IMR-90 (cell line): ENCODE measurements at regions not wholly inside any gene's neighbourhood (a gene's known extent, or its start where the extent isn't known, plus 50 kb on each side); places are given as distances from the start of the nearest gene placed in this dataset.

Source experiments
- ATAC-seq: fragments of 200-7000 bp; cut with Tn5 transposase; 2 replicates; pipeline ENCODE4 v1.9.1; 2020; ENCODE audit warnings: low read depth, mild to moderate bottlenecking, moderate library complexity
- BruUV-seq: library from RNA; stranded (reverse); fragments of 400-500 nt; replicated peaks from 2 replicates; lab custom pipeline; 2021; lab: Mats Ljungman, UMichigan
- CTCF ChIA-PET: fragments of 300-600 bp; formaldehyde crosslinking; extraction: SDS; loops from one replicate; lab custom pipeline; 2021; ENCODE audit warnings: antibody characterized with exemption; lab: Yijun Ruan, JAX
- POLR2A ChIA-PET: fragments of 300-600 bp; sonication (Branson Sonifier 250); formaldehyde crosslinking; loops from one replicate; lab custom pipeline; 2022; ENCODE audit warnings: antibody characterized with exemption; ENCODE audit not compliant: unreplicated experiment; lab: Charles Lee
- DNase-seq: peaks from one replicate; pipeline ENCODE4 v3.0.0; 2013
- H2AFZ ChIP-seq: replicated peaks from 2 replicates; pipeline ENCODE3; 2013; ENCODE audit warnings: low read length, mild to moderate bottlenecking; ENCODE audit not compliant: poor library complexity
- H2AK5ac ChIP-seq: 2 replicates; pipeline ENCODE4 v1.6.1; 2013; ENCODE audit warnings: low read depth, low read length, inconsistent platforms
- H2AK9ac ChIP-seq: replicated peaks from 2 replicates; pipeline ENCODE3; 2013; ENCODE audit warnings: mild to moderate bottlenecking, low read depth, low read length, moderate library complexity; ENCODE audit not compliant: poor library complexity
- H2BK120ac ChIP-seq: 2 replicates; pipeline ENCODE4 v1.6.1; 2013; ENCODE audit warnings: low read depth, low read length, inconsistent platforms
- H2BK15ac ChIP-seq: 3 replicates; pipeline ENCODE4 v1.6.1; 2013; ENCODE audit warnings: low read depth, low read length, inconsistent platforms
- H2BK20ac ChIP-seq: 2 replicates; pipeline ENCODE4 v1.6.1; 2013; ENCODE audit warnings: low read depth, mild to moderate bottlenecking, inconsistent platforms, low read length, moderate library complexity
- H2BK5ac ChIP-seq: 2 replicates; pipeline ENCODE4 v1.6.1; 2013; ENCODE audit warnings: mild to moderate bottlenecking, low read depth, low read length, inconsistent platforms; ENCODE audit not compliant: poor library complexity, severe bottlenecking
- H3K14ac ChIP-seq: replicated peaks from 2 replicates; pipeline ENCODE4 v1.6.1; 2013; ENCODE audit warnings: low read depth, low read length, inconsistent platforms
- H3K18ac ChIP-seq: 2 replicates; pipeline ENCODE4 v1.6.1; 2013; ENCODE audit warnings: low read depth, low read length, control low read depth
- H3K23ac ChIP-seq: 2 replicates; pipeline ENCODE4 v1.6.1; 2013; ENCODE audit warnings: low read depth, low read length, inconsistent platforms
- H3K27ac ChIP-seq: 2 replicates; pipeline ENCODE4 v1.5.1; 2013; ENCODE audit warnings: mild to moderate bottlenecking, control low read depth, low read length; ENCODE audit not compliant: insufficient read depth
- H3K27me3 ChIP-seq: 2 replicates; pipeline ENCODE4 v1.6.1; 2013; ENCODE audit warnings: low read length; ENCODE audit not compliant: control insufficient read depth, insufficient read depth
- H3K36me3 ChIP-seq: 2 replicates; pipeline ENCODE4 v1.6.1; 2013; ENCODE audit warnings: low read length, mixed read lengths; ENCODE audit not compliant: control insufficient read depth, insufficient read depth
- H3K4ac ChIP-seq: 2 replicates; pipeline ENCODE4 v1.6.1; 2013; ENCODE audit warnings: low read depth, low read length, inconsistent platforms
- H3K4me1 ChIP-seq: 2 replicates; pipeline ENCODE4 v1.6.1; 2013; ENCODE audit warnings: low read length, mixed read lengths; ENCODE audit not compliant: control insufficient read depth, insufficient read depth
- H3K4me2 ChIP-seq: 2 replicates; pipeline ENCODE4 v1.6.1; 2013; ENCODE audit warnings: low read depth, mild to moderate bottlenecking, control low read depth, low read length, moderate library complexity
- H3K4me3 ChIP-seq: 2 replicates; pipeline ENCODE4 v1.5.1; 2013; ENCODE audit warnings: low read depth, mild to moderate bottlenecking, control low read depth, low read length, moderate library complexity; ENCODE audit not compliant: insufficient read depth
- H3K56ac ChIP-seq: 2 replicates; pipeline ENCODE4 v1.6.1; 2013; ENCODE audit warnings: low read length, inconsistent platforms; ENCODE audit not compliant: insufficient read depth; ENCODE audit errors: extremely low read depth
- H3K79me1 ChIP-seq, 2 experiments: 2 replicates each; pipeline ENCODE4 v1.6.1; 2013; ENCODE audit warnings: low read length in 2 of 2, inconsistent platforms in 1 of 2, low read depth in 1 of 2
- H3K9ac ChIP-seq: 2 replicates; pipeline ENCODE4 v1.6.1; 2013; ENCODE audit warnings: low read depth, low read length, control low read depth
- H3K9me1 ChIP-seq: 2 replicates; pipeline ENCODE4 v1.6.1; 2013; ENCODE audit warnings: low read length, inconsistent platforms; ENCODE audit not compliant: insufficient read depth
- H3K9me3 ChIP-seq: 2 replicates; pipeline ENCODE4 v1.6.1; 2013; ENCODE audit warnings: low read length; ENCODE audit not compliant: control insufficient read depth, insufficient read depth
- H4K20me1 ChIP-seq: 2 replicates; pipeline ENCODE4 v1.6.1; 2013; ENCODE audit warnings: low read length, inconsistent platforms; ENCODE audit not compliant: insufficient read depth
- H4K5ac ChIP-seq: 2 replicates; pipeline ENCODE4 v1.6.1; 2013; ENCODE audit warnings: mild to moderate bottlenecking, low read depth, low read length, control low read depth
- H4K8ac ChIP-seq, 2 experiments: 2 replicates each; pipeline ENCODE4 v1.6.1; 2013; ENCODE audit warnings: low read depth in 2 of 2, low read length in 2 of 2, control low read depth in 1 of 2, inconsistent platforms in 1 of 2
- H4K91ac ChIP-seq: 2 replicates; pipeline ENCODE4 v1.6.1; 2013; ENCODE audit warnings: low read depth, low read length, inconsistent platforms; ENCODE audit not compliant: insufficient read depth
- BHLHE40 ChIP-seq: fragments of 150-350 bp; IDR thresholded peaks from 2 replicates; pipeline ENCODE4 v1.6.1; 2016; ENCODE audit warnings: mild to moderate bottlenecking, low read depth, low read length
- CEBPB ChIP-seq: IDR thresholded peaks from 2 replicates; pipeline ENCODE4 v1.6.1; 2012; ENCODE audit warnings: low read depth, low read length, improper control_type of control experiment
- CHD1 ChIP-seq: IDR thresholded peaks from 2 replicates; pipeline ENCODE4 v1.6.1; 2012; ENCODE audit warnings: low read depth, low read length, improper control_type of control experiment
- FOS ChIP-seq: fragments of 150-350 bp; IDR thresholded peaks from 2 replicates; pipeline ENCODE4 v1.6.1; 2016; ENCODE audit warnings: low read depth, low read length
- MAFK ChIP-seq: IDR thresholded peaks from 2 replicates; pipeline ENCODE4 v1.6.1; 2012; ENCODE audit warnings: low read depth, low read length, improper control_type of control experiment
- MAZ ChIP-seq: IDR thresholded peaks from 2 replicates; pipeline ENCODE4 v1.6.1; 2012; ENCODE audit warnings: low read depth, mild to moderate bottlenecking, low read length, improper control_type of control experiment, moderate library complexity, borderline replicate concordance
- MXI1 ChIP-seq: IDR thresholded peaks from 2 replicates; pipeline ENCODE4 v1.6.1; 2012; ENCODE audit warnings: low read depth, mild to moderate bottlenecking, low read length, moderate library complexity, borderline replicate concordance
- NFE2L2 ChIP-seq: fragments of 150-350 bp; IDR thresholded peaks from 2 replicates; pipeline ENCODE4 v1.6.1; 2016; ENCODE audit warnings: low read depth, mild to moderate bottlenecking, low read length
- POLR2A ChIP-seq: IDR thresholded peaks from 2 replicates; pipeline ENCODE4 v1.6.1; 2012; ENCODE audit warnings: mild to moderate bottlenecking, low read depth, low read length
- RAD21 ChIP-seq: IDR thresholded peaks from 2 replicates; pipeline ENCODE4 v1.6.1; 2012; ENCODE audit warnings: low read length, improper control_type of control experiment
- RCOR1 ChIP-seq: IDR thresholded peaks from 2 replicates; pipeline ENCODE4 v1.6.1; 2012; ENCODE audit warnings: mild to moderate bottlenecking, low read length, improper control_type of control experiment; ENCODE audit not compliant: insufficient replicate concordance
- RFX5 ChIP-seq: IDR thresholded peaks from 2 replicates; pipeline ENCODE4 v1.8.0; 2012; ENCODE audit warnings: low read depth, mild to moderate bottlenecking, low read length, moderate library complexity
- SMC3 ChIP-seq: fragments of 150-350 bp; IDR thresholded peaks from 2 replicates; pipeline ENCODE4 v1.6.1; 2016; ENCODE audit warnings: low read depth, mild to moderate bottlenecking, antibody characterized with exemption, low read length, moderate library complexity
- WGBS, 2 experiments: methylation state at CpG; one replicate each; pipeline versions ENCODE4 v1.1.5 to v1.1.7; 2013; ENCODE audit warnings: missing lambda C conversion rate in 2 of 2; ENCODE audit not compliant: insufficient read length in 1 of 2; ENCODE audit errors: extremely low coverage in 2 of 2; 5-methylcytosine and 5-hydroxymethylcytosine counted together
- dilution Hi-C: fragments of 300-500 bp; cut with HindIII; formaldehyde crosslinking; loops from one replicate; pipeline ENCODE4 v1.14.3; 2018; ENCODE audit warnings: low sequenced_read_pairs; ENCODE audit not compliant: unreplicated experiment
- in situ Hi-C: fragments of 300-500 bp; cut with MboI; formaldehyde crosslinking; loops from 3 replicates; pipeline ENCODE4 v1.14.3; 2019; ENCODE audit warnings: low sequenced_read_pairs, inconsistent platforms, mixed read lengths
- intact Hi-C: fragments of 100-400 bp; cut with micrococcal nuclease; formaldehyde crosslinking; loops from 2 replicates; pipeline ENCODE4 v1.10.0; 2022
- TF ChIP-seq, protein P1 (sequence below): conservative IDR thresholded peaks from 2 replicates; pipeline ENCODE4 v1.5.1; 2012; ENCODE audit warnings: mild to moderate bottlenecking, low read depth, low read length, improper control_type of control experiment
- TF ChIP-seq, protein P2 (sequence below): fragments of 150-350 bp; IDR thresholded peaks from 2 replicates; pipeline ENCODE4 v1.6.1; 2017; ENCODE audit warnings: mild to moderate bottlenecking, antibody characterized with exemption, low read length, low read depth
- TF ChIP-seq, protein P3 (sequence below): fragments of 150-350 bp; IDR thresholded peaks from 2 replicates; pipeline ENCODE4 v1.6.1; 2016; ENCODE audit warnings: low read depth, mild to moderate bottlenecking, low read length, moderate library complexity, borderline replicate concordance

DNA sequence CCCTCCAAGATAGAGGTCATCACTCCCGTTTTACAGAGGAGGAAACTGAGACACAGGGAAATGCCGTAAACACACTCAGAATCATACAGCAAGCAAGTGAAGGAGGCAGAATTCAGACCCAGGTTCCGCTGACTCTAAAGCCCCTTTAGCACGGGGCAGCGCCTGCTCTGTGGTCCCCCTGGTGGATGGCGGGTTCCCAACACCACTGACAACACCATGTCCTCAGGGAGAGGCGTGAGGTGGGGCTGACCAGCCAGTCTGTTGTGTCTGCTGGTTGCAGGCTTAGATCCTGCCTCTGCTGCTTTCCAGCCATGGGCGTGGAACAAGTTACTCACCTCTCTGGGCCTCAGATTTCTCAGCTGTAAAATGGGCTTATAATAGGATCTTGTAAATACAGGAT is 617.3 kb downstream of the MATN1 start:
- Histone ChIP-seq H3K23ac (no peak overlapping the region), H3K27me3 (peaks cover 21% of the 10 kb centered on the region), H3K9me3 (no peaks in the 10 kb centered on the region), H2BK15ac (no peak overlapping the region), H3K4me3 (no peak overlapping the region), H3K18ac (no peak overlapping the region), H2BK5ac (no peak overlapping the region), H2BK20ac (no peak overlapping the region), H2AK9ac (no peak overlapping the region), H4K5ac (no peak overlapping the region), H4K91ac (no peak overlapping the region), H2AFZ (peak overlapping the region; percentile 26), H3K27ac (no peak overlapping the region), H3K4ac (no peak overlapping the region), H3K9me1 (no peaks in the 10 kb centered on the region), H3K14ac (no peak overlapping the region), H3K56ac (no peak overlapping the region), H3K4me2 (no peak overlapping the region), H4K20me1 (no peaks in the 10 kb centered on the region), H2AK5ac (no peak overlapping the region), H3K79me1 (no peaks in the 10 kb centered on the region), H4K8ac (no peak overlapping the region), H3K4me1 (no peaks in the 10 kb centered on the region), H3K36me3 (no peaks in the 10 kb centered on the region), H2BK120ac (no peak overlapping the region), H3K9ac (no peak overlapping the region)
- peak; percentile 74 for ATAC-seq
- in situ Hi-C loops = loop anchor here (25.0 kb wide), 1 partner anchor 594 kb away; no protein-coding TSS in a partner anchor
- no TSS peak for BruUV-seq
- dilution Hi-C loops = no loop called here
- ChIA-PET POLR2A (no interaction called here), CTCF (interaction anchor here (1.7 kb wide), 1 partner anchor 12 kb away, joined by 5 read pairs; no protein-coding TSS in a partner anchor)
- TF ChIP-seq RAD21 (peak; percentile 49), POLR2A (no peak), CHD1 (no peak), RCOR1 (no peak), BHLHE40 (no peak), CEBPB (no peak), NFE2L2 (no peak), RFX5 (no peak), MXI1 (no peak), MAFK (no peak), FOS (no peak), SMC3 (peak; percentile 52), MAZ (no peak)
- TF ChIP-seq, protein P1, sequence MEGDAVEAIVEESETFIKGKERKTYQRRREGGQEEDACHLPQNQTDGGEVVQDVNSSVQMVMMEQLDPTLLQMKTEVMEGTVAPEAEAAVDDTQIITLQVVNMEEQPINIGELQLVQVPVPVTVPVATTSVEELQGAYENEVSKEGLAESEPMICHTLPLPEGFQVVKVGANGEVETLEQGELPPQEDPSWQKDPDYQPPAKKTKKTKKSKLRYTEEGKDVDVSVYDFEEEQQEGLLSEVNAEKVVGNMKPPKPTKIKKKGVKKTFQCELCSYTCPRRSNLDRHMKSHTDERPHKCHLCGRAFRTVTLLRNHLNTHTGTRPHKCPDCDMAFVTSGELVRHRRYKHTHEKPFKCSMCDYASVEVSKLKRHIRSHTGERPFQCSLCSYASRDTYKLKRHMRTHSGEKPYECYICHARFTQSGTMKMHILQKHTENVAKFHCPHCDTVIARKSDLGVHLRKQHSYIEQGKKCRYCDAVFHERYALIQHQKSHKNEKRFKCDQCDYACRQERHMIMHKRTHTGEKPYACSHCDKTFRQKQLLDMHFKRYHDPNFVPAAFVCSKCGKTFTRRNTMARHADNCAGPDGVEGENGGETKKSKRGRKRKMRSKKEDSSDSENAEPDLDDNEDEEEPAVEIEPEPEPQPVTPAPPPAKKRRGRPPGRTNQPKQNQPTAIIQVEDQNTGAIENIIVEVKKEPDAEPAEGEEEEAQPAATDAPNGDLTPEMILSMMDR = peak; percentile 52
- TF ChIP-seq, protein P2, sequence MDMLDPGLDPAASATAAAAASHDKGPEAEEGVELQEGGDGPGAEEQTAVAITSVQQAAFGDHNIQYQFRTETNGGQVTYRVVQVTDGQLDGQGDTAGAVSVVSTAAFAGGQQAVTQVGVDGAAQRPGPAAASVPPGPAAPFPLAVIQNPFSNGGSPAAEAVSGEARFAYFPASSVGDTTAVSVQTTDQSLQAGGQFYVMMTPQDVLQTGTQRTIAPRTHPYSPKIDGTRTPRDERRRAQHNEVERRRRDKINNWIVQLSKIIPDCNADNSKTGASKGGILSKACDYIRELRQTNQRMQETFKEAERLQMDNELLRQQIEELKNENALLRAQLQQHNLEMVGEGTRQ = no peak
- TF ChIP-seq, protein P3, sequence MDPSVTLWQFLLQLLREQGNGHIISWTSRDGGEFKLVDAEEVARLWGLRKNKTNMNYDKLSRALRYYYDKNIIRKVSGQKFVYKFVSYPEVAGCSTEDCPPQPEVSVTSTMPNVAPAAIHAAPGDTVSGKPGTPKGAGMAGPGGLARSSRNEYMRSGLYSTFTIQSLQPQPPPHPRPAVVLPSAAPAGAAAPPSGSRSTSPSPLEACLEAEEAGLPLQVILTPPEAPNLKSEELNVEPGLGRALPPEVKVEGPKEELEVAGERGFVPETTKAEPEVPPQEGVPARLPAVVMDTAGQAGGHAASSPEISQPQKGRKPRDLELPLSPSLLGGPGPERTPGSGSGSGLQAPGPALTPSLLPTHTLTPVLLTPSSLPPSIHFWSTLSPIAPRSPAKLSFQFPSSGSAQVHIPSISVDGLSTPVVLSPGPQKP = no peak
- peak; percentile 18 for DNase-seq
- intact Hi-C loops = loop anchor here (1.0 to 5.0 kb wide), 2 partner anchors 399 to 870 kb away; partner anchors contain the start of gene PTPRU
- WGBS, 2 experiments = no CpG with 5 or more reads among the region's 8 CpGs
